ENCODE measurements at regions not wholly inside any gene's neighbourhood (a gene's known extent, or its start where the extent isn't known, plus 50 kb on each side); places are given as distances from the start of the nearest gene placed in this dataset.

GRCh38 chr6:40681622-40682021, 94.5 kb upstream of the LRFN2 start:
- no peak for TF ChIP-seq CTCF (IDR thresholded peaks at IDR 0.05; ENCODE audit: low read length)
- no peak for TF ChIP-seq EZH2 (IDR thresholded peaks at IDR 0.05; ENCODE audit: borderline replicate concordance, low read length)
